ENCODE measurements at regions not wholly inside any gene's neighbourhood (a gene's known extent, or its start where the extent isn't known, plus 50 kb on each side); places are given as distances from the start of the nearest gene placed in this dataset.

- dilution Hi-C loops (cut with MboI; ENCODE audit: extremely low pct_ligation_motif_present, low sequenced_read_pairs) (no loop called here), intact Hi-C loops (cut with micrococcal nuclease) (no loop called here)
- no peak for FAIRE-seq
- ChIA-PET POLR2A (no interaction called here), CTCF (no interaction called here)
- Histone ChIP-seq H4K20me1 (replicated peaks; ENCODE audit: control insufficient read depth, extremely low read depth, insufficient read depth, low read length) (no peaks in the 10 kb centered on the region), H3K4me3 (replicated peaks in 1 of 3; ENCODE audit: insufficient read depth in 1 of 3, low read depth in 1 of 3, low read length in 3 of 3) (no peak overlapping the region), H3K27me3 (ENCODE audit: control insufficient read depth in 2 of 2, insufficient read depth in 2 of 2, low read length in 2 of 2) (peaks cover 0 to 2% of the 10 kb centered on the region in 2 experiments), H3K79me2 (ENCODE audit: control insufficient read depth, insufficient read depth, low read length) (no peaks in the 10 kb centered on the region), H3K27ac (ENCODE audit: insufficient read depth, low read depth, low read length) (no peak overlapping the region), H3K4me2 (ENCODE audit: insufficient read depth, low read length) (no peak overlapping the region), H3K4me1 (ENCODE audit: control insufficient read depth, extremely low read depth, insufficient read depth, low read length) (no peaks in the 10 kb centered on the region), H3K9ac (replicated peaks; ENCODE audit: extremely low read depth, insufficient read depth, low read length) (no peak overlapping the region), H3K36me3 (ENCODE audit: control insufficient read depth in 2 of 2, extremely low read depth in 1 of 2, insufficient read depth in 2 of 2, low read length in 2 of 2) (no peaks in the 10 kb centered on the region), H3K9me1 (replicated peaks; ENCODE audit: control insufficient read depth, extremely low read depth, insufficient read depth, low read length) (no peaks in the 10 kb centered on the region), H2AFZ (ENCODE audit: low read depth, low read length) (no peak overlapping the region), H3K9me3 (replicated peaks; ENCODE audit: control insufficient read depth, insufficient read depth, low read length) (no peaks in the 10 kb centered on the region)
- no peak for DNase-seq (ENCODE audit: low read depth, low spot score)
- TF ChIP-seq FOS (IDR thresholded peaks at IDR 0.05; ENCODE audit: borderline replicate concordance, insufficient read depth, low read length) (no peak), GATA2 (IDR thresholded peaks at IDR 0.05; ENCODE audit: insufficient read depth, insufficient read length, low read depth, low read length) (no peak), JUN (IDR thresholded peaks at IDR 0.05; ENCODE audit: borderline replicate concordance, insufficient read depth, insufficient read length, low read depth) (no peak), MAX (IDR thresholded peaks at IDR 0.05; ENCODE audit: insufficient read depth, insufficient read length) (no peak), EZH2 (IDR thresholded peaks at IDR 0.05; ENCODE audit: borderline replicate concordance, low read depth, low read length, severe bottlenecking) (no peak), POLR2A (IDR thresholded peaks at IDR 0.05; ENCODE audit: low read depth, low read length) (no peak), MYC (IDR thresholded peaks at IDR 0.05; ENCODE audit: low read depth, low read length) (no peak), CTCF (IDR thresholded peaks at IDR 0.05; ENCODE audit: extremely low read depth in 1 of 2, insufficient read depth in 1 of 2, low read depth in 1 of 2, low read length in 2 of 2) (no peak), POLR2AphosphoS5 (IDR thresholded peaks at IDR 0.05; ENCODE audit: insufficient read depth, low read depth, low read length) (no peak)
- BruUV-seq (replicated peaks) = no TSS peak
Observed at GRCh38 chr4:126807132-126807531, 825.6 kb upstream of the INTU start.
